ENCODE measurements at regions not wholly inside any gene's neighbourhood (a gene's known extent, or its start where the extent isn't known, plus 50 kb on each side); places are given as distances from the start of the nearest gene placed in this dataset.
A peak's percentile ranks its signal among the peaks of the same experiment; 100 is the strongest.

- TF ChIP-seq POLR2AphosphoS5 (IDR thresholded peaks at IDR 0.05): no peak
- TF ChIP-seq CTCF (IDR thresholded peaks at IDR 0.05): no peak
- no peak for TF ChIP-seq POLR2A (IDR thresholded peaks at IDR 0.05; ENCODE audit: low read depth)
- no peak for TF ChIP-seq EP300 (IDR thresholded peaks at IDR 0.05)
- 100% methylated on average over 2 of the region's 2 CpGs for WGBS
- Histone ChIP-seq H3K27me3 (no peaks in the 10 kb centered on the region), H3K4me1 (no peaks in the 10 kb centered on the region), H3K36me3 (peaks cover 9 to 85% (median 45%) of the 10 kb centered on the region in 4 donors), H3K4me3 (no peak overlapping the region), H3K9me3 (no peaks in the 10 kb centered on the region), H3K27ac (replicated peaks in 1 of 4) (no peak overlapping the region)
- DNase-seq (ENCODE audit: extremely low spot score): no peak
- intact Hi-C loops (cut with DNase I): no loop called here
Measured at GRCh38 chr7:149595541-149595940, 97.9 kb upstream of the ZNF746 start.

GRCh38 chr7:149595078-149595477 is 97.5 kb upstream of the ZNF746 start:
- no peak for DNase-seq (ENCODE audit: extremely low spot score)
- Histone ChIP-seq H3K4me1 (no peaks in the 10 kb centered on the region), H3K36me3 (peaks cover 9 to 89% (median 48%) of the 10 kb centered on the region in 4 donors), H3K4me3 (no peak overlapping the region), H3K9me3 (no peaks in the 10 kb centered on the region), H3K27ac (replicated peaks in 1 of 4) (no peak overlapping the region), H3K27me3 (no peaks in the 10 kb centered on the region)
- WGBS: 97% methylated on average over 4 of the region's 4 CpGs
- intact Hi-C loops (cut with DNase I): no loop called here
- TF ChIP-seq POLR2A (IDR thresholded peaks at IDR 0.05; ENCODE audit: low read depth): no peak
- no peak for TF ChIP-seq EP300 (IDR thresholded peaks at IDR 0.05)
- no peak for TF ChIP-seq CTCF (IDR thresholded peaks at IDR 0.05)
- no peak for TF ChIP-seq POLR2AphosphoS5 (IDR thresholded peaks at IDR 0.05)

- H3K4me1 ChIP-seq: no peaks in the 10 kb centered on the region
- no peak for DNase-seq (ENCODE audit: extremely low spot score)
- TF ChIP-seq POLR2AphosphoS5 (IDR thresholded peaks at IDR 0.05): no peak
- intact Hi-C loops (cut with DNase I): no loop called here
- WGBS: 92% methylated on average over 1 of the region's 1 CpG
- H3K9me3 ChIP-seq: no peaks in the 10 kb centered on the region
- H3K36me3 ChIP-seq: peaks cover 26 to 97% (median 61%) of the 10 kb centered on the region in 4 donors
- H3K27me3 ChIP-seq: no peaks in the 10 kb centered on the region
- no peak overlapping the region for H3K27ac ChIP-seq (replicated peaks in 1 of 4)
- H3K4me3 ChIP-seq: no peak overlapping the region
Measured at GRCh38 chr7:149588930-149589329, 91.3 kb upstream of the ZNF746 start.

GRCh38 chr7:149586646-149587645 is 89.3 kb upstream of the ZNF746 start:
- Histone ChIP-seq H3K36me3 (peaks cover 28 to 95% (median 65%) of the 10 kb centered on the region in 4 donors), H3K4me3 (no peak overlapping the region), H3K9me3 (no peaks in the 10 kb centered on the region), H3K27ac (replicated peaks in 1 of 4) (no peak overlapping the region), H3K27me3 (no peaks in the 10 kb centered on the region), H3K4me1 (no peaks in the 10 kb centered on the region)
- peak; percentile 66 for DNase-seq (ENCODE audit: extremely low spot score)
- no peak for TF ChIP-seq CTCF (IDR thresholded peaks at IDR 0.05)
- TF ChIP-seq EP300 (IDR thresholded peaks at IDR 0.05): no peak
- TF ChIP-seq POLR2A (IDR thresholded peaks at IDR 0.05; ENCODE audit: low read depth): no peak
- intact Hi-C loops (cut with DNase I): no loop called here
- WGBS: 93% methylated on average over 10 of the region's 10 CpGs

- Histone ChIP-seq H3K4me1 (no peaks in the 10 kb centered on the region), H3K4me3 (no peak overlapping the region), H3K36me3 (peaks cover 28 to 87% (median 65%) of the 10 kb centered on the region in 4 donors), H3K9me3 (peaks cover 0 to 5% (median 1%) of the 10 kb centered on the region in 4 donors), H3K27ac (replicated peaks in 1 of 4) (no peak overlapping the region), H3K27me3 (no peaks in the 10 kb centered on the region)
- no peak for TF ChIP-seq CTCF (IDR thresholded peaks at IDR 0.05)
- no peak for TF ChIP-seq EP300 (IDR thresholded peaks at IDR 0.05)
- no peak for TF ChIP-seq POLR2A (IDR thresholded peaks at IDR 0.05; ENCODE audit: low read depth)
- TF ChIP-seq POLR2AphosphoS5 (IDR thresholded peaks at IDR 0.05): no peak
- peak; percentile 19 for DNase-seq (ENCODE audit: extremely low spot score)
- WGBS: 95% methylated on average over 4 of the region's 4 CpGs
- intact Hi-C loops (cut with DNase I): no loop called here
Measured at GRCh38 chr7:149584530-149584929, 86.9 kb upstream of the ZNF746 start.
